T-cell (primary cell): ENCODE measurements at regions not wholly inside any gene's neighbourhood (a gene's known extent, or its start where the extent isn't known, plus 50 kb on each side); places are given as distances from the start of the nearest gene placed in this dataset.

Source experiments
- ATAC-seq, 4 experiments: fragments of 200-7000 bp in 3 of 4; fragments of 150-1000 bp in 1 of 4; cut with Tn5 transposase; replicated peaks in 1 of 4; 1 replicate in 3 of 4; 2 replicates in 1 of 4; pipeline ENCODE4 v1.10.0; 2021; ENCODE audit warnings: moderate library complexity in 3 of 4, mild to moderate bottlenecking in 2 of 4, moderate number of reproducible peaks in 1 of 4
- CTCF ChIA-PET, 2 donors: fragments of 300-600 bp; sonication (Branson Sonifier 250); formaldehyde crosslinking; loops; one replicate each; lab custom pipeline; 2022; ENCODE audit warnings: antibody characterized with exemption in 2 of 2; lab: Charles Lee
- POLR2A ChIA-PET, 2 donors: fragments of 300-600 bp; sonication (Branson Sonifier 250); formaldehyde crosslinking; loops; one replicate each; lab custom pipeline; 2022; ENCODE audit warnings: antibody characterized with exemption in 2 of 2; lab: Charles Lee
- DNase-seq, 35 experiments: peaks; one replicate each; pipeline versions ENCODE4 v3.0.0 to v3.0.0-alpha.2; 2013 to 2023
- H3K27ac ChIP-seq: one replicate; pipeline ENCODE4 v1.5.1; 2013; ENCODE audit warnings: low read length
- H3K27me3 ChIP-seq, 2 experiments: replicated peaks in 1 of 2; 1 replicate in 1 of 2; 2 replicates in 1 of 2; pipeline versions ENCODE4 v1.6.1 to v1.7.0; 2013; ENCODE audit warnings: low read length in 1 of 2, mixed read lengths in 1 of 2; ENCODE audit not compliant: control insufficient read depth in 2 of 2, insufficient read depth in 2 of 2; ENCODE audit errors: extremely low read depth in 1 of 2
- H3K36me3 ChIP-seq, 2 donors: 1 replicate in 1 of 2; 2 replicates in 1 of 2; pipeline versions ENCODE4 v1.6.1 to v1.7.0; 2013; ENCODE audit warnings: low read length in 1 of 2; ENCODE audit not compliant: control insufficient read depth in 2 of 2, insufficient read depth in 1 of 2; ENCODE audit errors: extremely low read depth in 1 of 2
- H3K4me1 ChIP-seq, 2 experiments: 1 replicate in 1 of 2; 2 replicates in 1 of 2; pipeline versions ENCODE4 v1.6.1 to v1.7.0; 2013; ENCODE audit warnings: low read length in 2 of 2, mixed read lengths in 1 of 2; ENCODE audit not compliant: insufficient read depth in 2 of 2, control insufficient read depth in 1 of 2; ENCODE audit errors: extremely low read depth in 1 of 2
- H3K4me3 ChIP-seq, 2 donors: 1 replicate in 1 of 2; 2 replicates in 1 of 2; pipeline versions ENCODE4 v1.5.1 to v1.7.0; 2013; ENCODE audit warnings: mild to moderate bottlenecking in 2 of 2, low read length in 1 of 2, moderate library complexity in 1 of 2; ENCODE audit not compliant: control insufficient read depth in 1 of 2; ENCODE audit errors: extremely low read depth in 1 of 2
- H3K9me3 ChIP-seq: 2 replicates; pipeline ENCODE4 v1.7.0; 2013
- H3K27ac Mint-ChIP-seq, 2 donors: one replicate each; pipeline ENCODE4 v1.8.0; 2020 to 2021; ENCODE audit warnings: mild to moderate bottlenecking in 2 of 2, mixed read lengths in 2 of 2
- H3K27me3 Mint-ChIP-seq, 2 donors: one replicate each; pipeline ENCODE4 v1.8.0; 2021 to 2022; ENCODE audit warnings: mixed read lengths in 2 of 2
- H3K36me3 Mint-ChIP-seq: one replicate; pipeline ENCODE4 v1.8.0; 2021; ENCODE audit warnings: mixed read lengths
- H3K4me1 Mint-ChIP-seq, 3 donors: one replicate each; pipeline ENCODE4 v1.8.0; 2020 to 2022; ENCODE audit warnings: mixed read lengths in 3 of 3, mild to moderate bottlenecking in 1 of 3
- H3K4me3 Mint-ChIP-seq, 3 donors: one replicate each; pipeline ENCODE4 v1.8.0; 2020 to 2022; ENCODE audit warnings: mild to moderate bottlenecking in 3 of 3, mixed read lengths in 3 of 3, moderate library complexity in 3 of 3
- H3K9me3 Mint-ChIP-seq, 3 donors: one replicate each; pipeline ENCODE4 v1.8.0; 2020 to 2022; ENCODE audit warnings: mixed read lengths in 3 of 3
- WGBS: methylation state at CpG from one replicate; pipeline ENCODE4 v1.1.5; 2013; ENCODE audit warnings: missing lambda C conversion rate; ENCODE audit not compliant: insufficient coverage; 5-methylcytosine and 5-hydroxymethylcytosine counted together

GRCh38 chr2:145623136-145623535 is 1103.2 kb upstream of the ZEB2 start:
- Mint-ChIP-seq H3K27me3 (no peaks in the 10 kb centered on the region), H3K27ac (no peak overlapping the region)
- 71% methylated on average over 1 of the region's 3 CpGs for WGBS

GRCh38 chr2:145622285-145622684 is 1102.4 kb upstream of the ZEB2 start:
- no peak for DNase-seq
- no peak overlapping the region for H3K4me3 ChIP-seq
- Mint-ChIP-seq H3K36me3 (no peaks in the 10 kb centered on the region), H3K4me3 (no peak overlapping the region), H3K9me3 (peaks cover 0 to 3% (median 0%) of the 10 kb centered on the region in 3 donors), H3K4me1 (no peaks in the 10 kb centered on the region), H3K27ac (no peak overlapping the region), H3K27me3 (no peaks in the 10 kb centered on the region)
- 50% methylated on average over 1 of the region's 2 CpGs for WGBS
- H3K36me3 ChIP-seq = no peaks in the 10 kb centered on the region
- no peak overlapping the region for H3K27ac ChIP-seq
- ChIA-PET POLR2A (no interaction called here), CTCF (no interaction called here)
- H3K9me3 ChIP-seq = no peaks in the 10 kb centered on the region
- ATAC-seq = no peak
- no peaks in the 10 kb centered on the region for H3K27me3 ChIP-seq
- no peaks in the 10 kb centered on the region for H3K4me1 ChIP-seq

More at GRCh38 chr2:145623136-145623535, 1103.2 kb upstream of the ZEB2 start:
- DNase-seq (no peak), ATAC-seq (no peak)
- Histone ChIP-seq H3K9me3 (no peaks in the 10 kb centered on the region), H3K36me3 (no peaks in the 10 kb centered on the region), H3K4me3 (no peak overlapping the region), H3K27me3 (no peaks in the 10 kb centered on the region), H3K27ac (no peak overlapping the region), H3K4me1 (no peaks in the 10 kb centered on the region)
- ChIA-PET POLR2A (no interaction called here), CTCF (no interaction called here)
- H3K9me3 Mint-ChIP-seq = peaks cover 0 to 3% (median 0%) of the 10 kb centered on the region in 3 donors
- H3K36me3 Mint-ChIP-seq = no peaks in the 10 kb centered on the region
- H3K4me1 Mint-ChIP-seq = no peaks in the 10 kb centered on the region
- H3K4me3 Mint-ChIP-seq = no peak overlapping the region

GRCh38 chr2:145617906-145618305 is 1098.0 kb upstream of the ZEB2 start:
- CTCF ChIA-PET = no interaction called here
- H3K36me3 Mint-ChIP-seq = no peaks in the 10 kb centered on the region

GRCh38 chr2:145617420-145617819 is 1097.5 kb upstream of the ZEB2 start:
- no peak overlapping the region for H3K4me3 ChIP-seq
- POLR2A ChIA-PET = no interaction called here
- H3K9me3 ChIP-seq = no peaks in the 10 kb centered on the region
- Mint-ChIP-seq H3K4me1 (no peaks in the 10 kb centered on the region), H3K27ac (no peak overlapping the region), H3K4me3 (no peak overlapping the region), H3K9me3 (peaks cover 3 to 4% (median 3%) of the 10 kb centered on the region in 3 donors), H3K27me3 (no peaks in the 10 kb centered on the region), H3K36me3 (no peaks in the 10 kb centered on the region)
- H3K36me3 ChIP-seq = no peaks in the 10 kb centered on the region
- ATAC-seq (no peak), DNase-seq (no peak)
- 80% methylated on average over 1 of the region's 1 CpG for WGBS
- H3K27me3 ChIP-seq = no peaks in the 10 kb centered on the region
- CTCF ChIA-PET = no interaction called here
- H3K27ac ChIP-seq = no peak overlapping the region
- H3K4me1 ChIP-seq = no peaks in the 10 kb centered on the region

More at GRCh38 chr2:145617906-145618305, 1098.0 kb upstream of the ZEB2 start:
- no peaks in the 10 kb centered on the region for H3K4me1 Mint-ChIP-seq
- POLR2A ChIA-PET = no interaction called here
- no peak overlapping the region for H3K4me3 Mint-ChIP-seq
- no peak overlapping the region for H3K27ac Mint-ChIP-seq
- no peaks in the 10 kb centered on the region for H3K36me3 ChIP-seq
- no peak overlapping the region for H3K4me3 ChIP-seq
- no peak overlapping the region for H3K27ac ChIP-seq
- H3K4me1 ChIP-seq = no peaks in the 10 kb centered on the region
- peaks cover 3 to 4% (median 3%) of the 10 kb centered on the region in 3 donors for H3K9me3 Mint-ChIP-seq
- DNase-seq (no peak), ATAC-seq (no peak)
- H3K27me3 ChIP-seq = no peaks in the 10 kb centered on the region
- no peaks in the 10 kb centered on the region for H3K9me3 ChIP-seq
- no CpG with 5 or more reads among the region's 2 CpGs for WGBS
- no peaks in the 10 kb centered on the region for H3K27me3 Mint-ChIP-seq

- Mint-ChIP-seq H3K9me3 (peaks cover 0 to 4% (median 3%) of the 10 kb centered on the region in 3 donors), H3K4me1 (no peaks in the 10 kb centered on the region), H3K36me3 (no peaks in the 10 kb centered on the region), H3K27me3 (no peaks in the 10 kb centered on the region), H3K4me3 (no peak overlapping the region), H3K27ac (no peak overlapping the region)
- no peaks in the 10 kb centered on the region for H3K4me1 ChIP-seq
- no peaks in the 10 kb centered on the region for H3K36me3 ChIP-seq
- no peak overlapping the region for H3K4me3 ChIP-seq
- no peak for DNase-seq
- POLR2A ChIA-PET = no interaction called here
- no peaks in the 10 kb centered on the region for H3K9me3 ChIP-seq
- no peak for ATAC-seq
- no peaks in the 10 kb centered on the region for H3K27me3 ChIP-seq
- WGBS = no CpG with 5 or more reads among the region's 4 CpGs
- H3K27ac ChIP-seq = no peak overlapping the region
- CTCF ChIA-PET = no interaction called here
These were observed 1095.7 kb upstream of the ZEB2 start for GRCh38 chr2:145615626-145616025.

- ChIA-PET CTCF (no interaction called here), POLR2A (no interaction called here)
- no peak overlapping the region for H3K4me3 ChIP-seq
- no peak for DNase-seq
- Mint-ChIP-seq H3K9me3 (peaks cover 0 to 5% (median 3%) of the 10 kb centered on the region in 3 donors), H3K4me3 (no peak overlapping the region), H3K27ac (no peak overlapping the region), H3K4me1 (no peaks in the 10 kb centered on the region), H3K27me3 (no peaks in the 10 kb centered on the region), H3K36me3 (no peaks in the 10 kb centered on the region)
- H3K27ac ChIP-seq = no peak overlapping the region
- ATAC-seq = no peak
- H3K36me3 ChIP-seq = no peaks in the 10 kb centered on the region
- no peaks in the 10 kb centered on the region for H3K4me1 ChIP-seq
- WGBS = 100% methylated on average over 1 of the region's 3 CpGs
- no peaks in the 10 kb centered on the region for H3K9me3 ChIP-seq
- no peaks in the 10 kb centered on the region for H3K27me3 ChIP-seq
These were observed 1090.0 kb upstream of the ZEB2 start for GRCh38 chr2:145609951-145610350.

- CTCF ChIA-PET = no interaction called here
- WGBS = no CpG with 5 or more reads among the region's 1 CpG
- Histone ChIP-seq H3K9me3 (no peaks in the 10 kb centered on the region), H3K27ac (no peak overlapping the region), H3K4me3 (no peak overlapping the region), H3K4me1 (no peaks in the 10 kb centered on the region), H3K36me3 (no peaks in the 10 kb centered on the region), H3K27me3 (no peaks in the 10 kb centered on the region)
- Mint-ChIP-seq H3K9me3 (peaks cover 0 to 3% (median 0%) of the 10 kb centered on the region in 3 donors), H3K27me3 (no peaks in the 10 kb centered on the region), H3K36me3 (no peaks in the 10 kb centered on the region), H3K27ac (no peak overlapping the region), H3K4me3 (no peak overlapping the region), H3K4me1 (no peaks in the 10 kb centered on the region)
- POLR2A ChIA-PET = interaction anchor here in 1 of 2 donors (0.9 kb wide), 1 partner anchor 20 kb away, joined by 3 read pairs; no protein-coding TSS in a partner anchor
- ATAC-seq (no peak), DNase-seq (no peak)
These were observed 1081.5 kb upstream of the ZEB2 start for GRCh38 chr2:145601361-145601925.
